MCF 10A (cell line): ENCODE measurements at regions not wholly inside any gene's neighbourhood (a gene's known extent, or its start where the extent isn't known, plus 50 kb on each side); places are given as distances from the start of the nearest gene placed in this dataset.

Experiments
- BruUV-seq: library from RNA; stranded (reverse); fragments of 400-500 nt; replicated peaks from 2 replicates; lab custom pipeline; 2021; lab: Mats Ljungman, UMichigan
- CTCF ChIA-PET: fragments of 300-600 bp; sonication (Branson Sonifier 250); formaldehyde crosslinking; extraction: SDS; loops from one replicate; lab custom pipeline; 2021; ENCODE audit warnings: antibody characterized with exemption, inconsistent platforms; lab: Yijun Ruan, JAX
- POLR2A ChIA-PET: fragments of 300-600, 350-650 bp; sonication (Branson Sonifier 250); formaldehyde crosslinking; extraction: SDS; loops from one replicate; lab custom pipeline; 2020; ENCODE audit warnings: antibody characterized with exemption, inconsistent platforms; lab: Yijun Ruan, JAX
- DNase-seq: peaks from one replicate; pipeline ENCODE4 v3.0.0-alpha.2; 2018; ENCODE audit not compliant: unreplicated experiment
- H3K27ac Mint-ChIP-seq: one replicate; pipeline ENCODE4 v1.8.0; 2022; ENCODE audit warnings: mild to moderate bottlenecking, low read depth, mixed read lengths; ENCODE audit not compliant: unreplicated experiment
- H3K27me3 Mint-ChIP-seq: one replicate; pipeline ENCODE4 v1.8.0; 2022; ENCODE audit warnings: mixed read lengths; ENCODE audit not compliant: insufficient read depth, unreplicated experiment
- H3K36me3 Mint-ChIP-seq: one replicate; pipeline ENCODE4 v1.8.0; 2022; ENCODE audit warnings: mild to moderate bottlenecking, moderate library complexity, mixed read lengths; ENCODE audit not compliant: insufficient read depth, unreplicated experiment
- H3K4me1 Mint-ChIP-seq: one replicate; pipeline ENCODE4 v1.8.0; 2022; ENCODE audit warnings: mixed read lengths; ENCODE audit not compliant: insufficient read depth, unreplicated experiment
- H3K4me3 Mint-ChIP-seq: one replicate; pipeline ENCODE4 v1.8.0; 2022; ENCODE audit warnings: mild to moderate bottlenecking, moderate library complexity, mixed read lengths; ENCODE audit not compliant: unreplicated experiment
- H3K9me3 Mint-ChIP-seq: one replicate; pipeline ENCODE4 v1.8.0; 2022; ENCODE audit warnings: mixed read lengths; ENCODE audit not compliant: unreplicated experiment
- CTCF ChIP-seq: fragments of 200-600 bp; IDR thresholded peaks from one replicate; pipeline ENCODE4 v1.8.0; 2022; ENCODE audit warnings: antibody characterized with exemption, mild to moderate bottlenecking; ENCODE audit not compliant: unreplicated experiment
- intact Hi-C: fragments of 100-400 bp; cut with micrococcal nuclease; formaldehyde crosslinking; loops from 2 replicates; pipeline ENCODE4 v1.14.1; 2022

DNA sequence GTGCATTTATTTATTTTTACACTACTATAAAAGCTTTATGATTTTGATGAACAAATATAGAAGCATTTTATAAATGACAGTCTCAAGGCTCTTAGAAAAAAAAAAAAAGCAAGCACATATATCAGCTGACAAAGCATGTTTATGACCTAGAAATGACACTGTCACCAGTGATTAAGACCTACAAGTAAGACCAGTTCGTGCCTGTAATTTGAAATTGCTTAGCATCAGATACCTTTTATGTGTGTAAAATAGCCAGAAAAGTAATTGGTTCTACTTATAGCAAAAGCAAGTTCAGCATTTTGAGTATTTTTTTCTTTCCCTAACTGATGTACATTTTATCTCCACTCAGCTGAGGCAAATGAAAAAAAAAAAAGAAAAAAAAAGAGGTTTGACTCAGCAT is 808.4 kb downstream of the CDH18 start:
- TF ChIP-seq CTCF: no peak
- ChIA-PET CTCF (interaction anchor here (0.6 kb wide), 1 partner anchor 65 kb away, joined by 4 read pairs; no protein-coding TSS in a partner anchor), POLR2A (no interaction called here)
- DNase-seq: no peak
- no peaks in the 10 kb centered on the region for H3K4me1 Mint-ChIP-seq
- BruUV-seq: no TSS peak
- H3K27me3 Mint-ChIP-seq: no peaks in the 10 kb centered on the region
- H3K4me3 Mint-ChIP-seq: no peak overlapping the region
- intact Hi-C loops: no loop called here
- no peak overlapping the region for H3K27ac Mint-ChIP-seq
- H3K9me3 Mint-ChIP-seq: no peaks in the 10 kb centered on the region
- no peaks in the 10 kb centered on the region for H3K36me3 Mint-ChIP-seq

- intact Hi-C loops: no loop called here
- H3K27ac Mint-ChIP-seq: no peak overlapping the region
- CTCF ChIA-PET: interaction anchor here (0.6 kb wide), 1 partner anchor 50 kb away, joined by 3 read pairs; no protein-coding TSS in a partner anchor
- POLR2A ChIA-PET: no interaction called here
- no peaks in the 10 kb centered on the region for H3K4me1 Mint-ChIP-seq
- TF ChIP-seq CTCF: no peak
- DNase-seq: no peak
- H3K36me3 Mint-ChIP-seq: no peaks in the 10 kb centered on the region
- BruUV-seq: no TSS peak
- no peaks in the 10 kb centered on the region for H3K27me3 Mint-ChIP-seq
- no peaks in the 10 kb centered on the region for H3K9me3 Mint-ChIP-seq
- H3K4me3 Mint-ChIP-seq: no peak overlapping the region
Observed at GRCh38 chr5:19189176-19189575, 798.8 kb downstream of the CDH18 start.

- H3K4me1 Mint-ChIP-seq: no peaks in the 10 kb centered on the region
- ChIA-PET CTCF (no interaction called here), POLR2A (interaction anchor here (1.2 to 1.6 kb wide), 2 partner anchors 9 to 10 kb away, joined by 3 read pairs; no protein-coding TSS in a partner anchor)
Observed at GRCh38 chr5:19193631-19194030, 794.4 kb downstream of the CDH18 start.

GRCh38 chr5:19196631-19197030 is 791.4 kb downstream of the CDH18 start:
- Mint-ChIP-seq H3K4me1 (no peaks in the 10 kb centered on the region), H3K9me3 (no peaks in the 10 kb centered on the region), H3K4me3 (no peak overlapping the region), H3K27ac (no peak overlapping the region), H3K36me3 (no peaks in the 10 kb centered on the region), H3K27me3 (no peaks in the 10 kb centered on the region)
- ChIA-PET POLR2A (no interaction called here), CTCF (no interaction called here)
- TF ChIP-seq CTCF: no peak
- intact Hi-C loops: no loop called here
- no TSS peak for BruUV-seq
- no peak for DNase-seq

More at GRCh38 chr5:19193631-19194030, 794.4 kb downstream of the CDH18 start:
- no TSS peak for BruUV-seq
- Mint-ChIP-seq H3K27me3 (no peaks in the 10 kb centered on the region), H3K4me3 (no peak overlapping the region), H3K9me3 (no peaks in the 10 kb centered on the region), H3K27ac (no peak overlapping the region), H3K36me3 (no peaks in the 10 kb centered on the region)
- no peak for DNase-seq
- intact Hi-C loops: no loop called here
- no peak for TF ChIP-seq CTCF
